ENCODE measurements at regions not wholly inside any gene's neighbourhood (a gene's known extent, or its start where the extent isn't known, plus 50 kb on each side); places are given as distances from the start of the nearest gene placed in this dataset.

DNA sequence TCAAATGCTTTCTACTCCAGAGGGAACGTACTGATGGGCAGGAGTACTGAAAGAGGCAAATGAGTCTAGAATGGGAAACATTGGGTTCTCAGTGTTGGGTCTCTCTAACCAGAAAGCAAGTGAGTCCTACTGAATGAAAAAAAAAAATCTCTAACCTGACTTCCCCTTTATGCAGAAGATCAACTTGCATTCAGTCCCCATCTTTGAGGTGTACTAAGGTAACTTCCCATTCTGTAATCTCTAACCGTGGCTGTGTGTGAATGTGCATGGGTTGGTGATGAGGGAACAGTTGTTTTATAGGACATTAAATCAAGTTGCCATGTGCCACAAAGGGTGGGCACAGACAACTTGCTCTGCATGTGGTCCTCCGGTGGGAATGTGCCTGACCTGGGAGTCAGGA, 264.6 kb upstream of the CLINT1 start:
- no peak for DNase-seq
- H3K4me3 ChIP-seq, result no peak overlapping the region
- H3K36me3 ChIP-seq (ENCODE audit: low read depth, missing control alignments), result no peaks in the 10 kb centered on the region
- intact Hi-C loops (cut with DNase I; ENCODE audit: low total_unique reads), result no loop called here
- TF ChIP-seq, protein P1, sequence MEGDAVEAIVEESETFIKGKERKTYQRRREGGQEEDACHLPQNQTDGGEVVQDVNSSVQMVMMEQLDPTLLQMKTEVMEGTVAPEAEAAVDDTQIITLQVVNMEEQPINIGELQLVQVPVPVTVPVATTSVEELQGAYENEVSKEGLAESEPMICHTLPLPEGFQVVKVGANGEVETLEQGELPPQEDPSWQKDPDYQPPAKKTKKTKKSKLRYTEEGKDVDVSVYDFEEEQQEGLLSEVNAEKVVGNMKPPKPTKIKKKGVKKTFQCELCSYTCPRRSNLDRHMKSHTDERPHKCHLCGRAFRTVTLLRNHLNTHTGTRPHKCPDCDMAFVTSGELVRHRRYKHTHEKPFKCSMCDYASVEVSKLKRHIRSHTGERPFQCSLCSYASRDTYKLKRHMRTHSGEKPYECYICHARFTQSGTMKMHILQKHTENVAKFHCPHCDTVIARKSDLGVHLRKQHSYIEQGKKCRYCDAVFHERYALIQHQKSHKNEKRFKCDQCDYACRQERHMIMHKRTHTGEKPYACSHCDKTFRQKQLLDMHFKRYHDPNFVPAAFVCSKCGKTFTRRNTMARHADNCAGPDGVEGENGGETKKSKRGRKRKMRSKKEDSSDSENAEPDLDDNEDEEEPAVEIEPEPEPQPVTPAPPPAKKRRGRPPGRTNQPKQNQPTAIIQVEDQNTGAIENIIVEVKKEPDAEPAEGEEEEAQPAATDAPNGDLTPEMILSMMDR (IDR thresholded peaks at IDR 0.05), result no peak
- H3K4me1 ChIP-seq, result peaks cover 5% of the 10 kb centered on the region
- 74 to 86% methylated on average over 3 of the region's 3 CpGs for WGBS, 2 donors
- no peak overlapping the region for H3K27ac ChIP-seq
- H3K27me3 ChIP-seq, result no peaks in the 10 kb centered on the region
- H3K9me3 ChIP-seq, result no peaks in the 10 kb centered on the region

DNA sequence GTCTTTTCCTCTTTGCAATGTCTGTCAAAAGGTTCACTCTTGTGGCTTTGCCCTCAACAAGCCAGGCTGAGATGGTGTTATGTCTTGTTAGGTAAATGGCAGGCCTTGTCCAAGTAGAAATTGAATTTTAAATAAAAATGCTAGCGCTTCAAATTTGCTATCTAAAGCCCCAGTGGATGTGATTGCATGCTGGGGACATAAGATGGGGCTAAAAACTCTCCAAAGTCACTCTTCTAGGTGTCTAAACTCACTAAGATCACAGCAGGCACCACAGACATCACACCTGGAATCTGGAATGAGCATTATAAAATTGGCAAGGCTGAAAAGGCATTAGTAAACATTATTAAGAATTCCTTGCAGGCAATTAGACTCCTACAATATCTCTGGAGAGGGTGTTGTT, 262.7 kb upstream of the CLINT1 start:
- no peak for DNase-seq

DNA sequence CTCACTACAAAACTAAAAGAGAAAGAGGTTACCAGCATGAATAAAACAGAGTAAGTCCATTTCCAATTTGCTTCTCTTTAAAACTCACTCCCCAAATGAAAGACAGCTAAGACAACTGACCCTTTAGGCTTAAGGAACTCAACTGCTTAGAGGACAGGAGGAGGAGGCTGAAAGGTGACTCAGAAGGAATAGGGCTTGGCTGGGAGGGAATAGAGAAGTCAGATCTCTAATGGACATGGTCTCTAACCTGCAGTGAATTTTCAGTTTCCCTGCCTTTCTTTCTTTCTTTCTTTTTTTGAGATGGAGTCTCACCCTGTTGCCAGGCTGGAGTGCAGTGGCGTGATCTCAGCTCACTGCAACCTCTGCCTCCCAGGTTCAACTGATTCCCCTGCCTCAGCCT, 261.8 kb upstream of the CLINT1 start:
- intact Hi-C loops (cut with DNase I; ENCODE audit: low total_unique reads), result no loop called here
- no peak for DNase-seq
- no peak for TF ChIP-seq POLR2A (IDR thresholded peaks at IDR 0.05)
- TF ChIP-seq, protein P1 (IDR thresholded peaks at IDR 0.05), result no peak
- Histone ChIP-seq H3K9me3 (no peaks in the 10 kb centered on the region), H3K36me3 (ENCODE audit: low read depth, missing control alignments) (no peaks in the 10 kb centered on the region), H3K27ac (peak overlapping the region in 1 of 2 donors; percentile 14), H3K4me1 (no peaks in the 10 kb centered on the region), H3K4me3 (no peak overlapping the region), H3K27me3 (no peaks in the 10 kb centered on the region)
- WGBS, 2 donors, result 86 to 96% methylated on average over 1 of the region's 1 CpG

More for the DNA sequence above, 262.7 kb upstream of the CLINT1 start:
- no peaks in the 10 kb centered on the region for H3K27me3 ChIP-seq
- intact Hi-C loops (cut with DNase I; ENCODE audit: low total_unique reads), result no loop called here
- peak overlapping the region in 1 of 2 donors; percentile 55 for H3K27ac ChIP-seq
- no peak overlapping the region for H3K4me3 ChIP-seq
- H3K36me3 ChIP-seq (ENCODE audit: low read depth, missing control alignments), result no peaks in the 10 kb centered on the region
- TF ChIP-seq, protein P1 (IDR thresholded peaks at IDR 0.05), result no peak
- TF ChIP-seq POLR2A (IDR thresholded peaks at IDR 0.05), result no peak
- no peaks in the 10 kb centered on the region for H3K4me1 ChIP-seq
- WGBS, 2 donors, result 84% methylated on average over 1 of the region's 1 CpG
- no peaks in the 10 kb centered on the region for H3K9me3 ChIP-seq

DNA sequence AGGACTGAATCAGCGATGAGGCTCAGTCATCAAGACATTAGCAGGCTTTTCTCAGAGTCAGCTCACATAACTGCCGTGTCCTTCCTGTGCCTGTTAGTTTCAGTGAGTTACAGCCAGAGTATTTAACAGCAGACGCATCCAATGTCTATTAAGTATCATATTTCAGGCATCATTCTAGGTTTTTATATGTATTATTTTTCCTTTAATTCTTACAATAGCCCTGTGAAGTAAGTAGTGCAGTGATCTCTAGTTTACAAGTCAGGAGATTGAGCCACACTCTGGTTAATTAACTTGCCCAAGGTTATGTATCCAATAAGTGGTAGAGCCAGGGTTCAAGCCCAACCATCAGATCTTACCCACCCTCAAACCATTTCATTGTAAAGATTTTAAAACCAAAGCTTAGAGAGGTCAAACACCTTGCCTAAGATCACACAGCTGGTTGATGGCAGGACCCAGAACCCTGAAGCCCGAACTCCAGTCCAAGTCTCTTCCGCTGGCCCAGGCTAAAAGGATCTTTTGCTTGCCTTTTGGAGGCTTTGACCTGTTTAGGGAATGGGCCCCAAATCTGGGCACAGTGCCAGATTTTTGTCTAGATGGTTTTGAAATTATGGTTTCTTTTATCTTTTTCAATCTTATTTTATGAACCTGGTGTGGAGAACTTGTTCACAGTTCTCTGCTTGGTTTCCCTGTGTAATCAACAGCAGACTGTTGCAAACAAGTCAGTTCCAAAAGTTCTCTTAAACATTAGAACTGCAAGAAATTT, 261.2 kb upstream of the CLINT1 start:
- Histone ChIP-seq H3K27ac (peak overlapping the region in 1 of 2 donors; percentile 14), H3K27me3 (no peaks in the 10 kb centered on the region), H3K4me3 (no peak overlapping the region), H3K9me3 (no peaks in the 10 kb centered on the region), H3K4me1 (peaks cover 4% of the 10 kb centered on the region), H3K36me3 (ENCODE audit: low read depth, missing control alignments) (no peaks in the 10 kb centered on the region)
- DNase-seq, result no peak
- 64 to 68% methylated on average over 5 of the region's 5 CpGs for WGBS, 2 donors
- TF ChIP-seq, protein P1 (IDR thresholded peaks at IDR 0.05), result no peak
- no peak for TF ChIP-seq POLR2A (IDR thresholded peaks at IDR 0.05)
- intact Hi-C loops (cut with DNase I; ENCODE audit: low total_unique reads), result no loop called here
